PC-3 (cell line): ENCODE measurements at regions not wholly inside any gene's neighbourhood (a gene's known extent, or its start where the extent isn't known, plus 50 kb on each side); places are given as distances from the start of the nearest gene placed in this dataset.

Experiments used
- ATAC-seq: fragments of 200-7000 bp; cut with Tn5 transposase; 2 replicates; pipeline ENCODE4 v1.9.1; 2020; ENCODE audit warnings: mild to moderate bottlenecking, moderate library complexity
- BruUV-seq: library from RNA; stranded (reverse); fragments of 400-500 nt; replicated peaks from 2 replicates; lab custom pipeline; 2021; lab: Mats Ljungman, UMichigan
- CTCF ChIA-PET: fragments of 300-600 bp; sonication (Branson Sonifier 250); formaldehyde crosslinking; loops from one replicate; lab custom pipeline; 2022; ENCODE audit warnings: antibody characterized with exemption; lab: Charles Lee
- POLR2A ChIA-PET: fragments of 300-600 bp; sonication (Branson Sonifier 250); formaldehyde crosslinking; loops from one replicate; lab custom pipeline; 2022; ENCODE audit warnings: antibody characterized with exemption; ENCODE audit not compliant: unreplicated experiment; lab: Charles Lee
- DNase-seq: peaks from one replicate; pipeline ENCODE4 v3.0.0-alpha.2; 2015
- H2AFZ ChIP-seq: fragments of 300-600 bp; sonication (generic); 2 replicates; pipeline ENCODE4 v1.6.0; 2016; ENCODE audit warnings: antibody characterized with exemption, low read length
- H3F3A ChIP-seq: fragments of 300-600 bp; sonication (generic); one replicate; pipeline ENCODE4 v1.6.0; 2017; ENCODE audit warnings: antibody characterized with exemption, low read length, control low read depth, mild to moderate bottlenecking; ENCODE audit not compliant: unreplicated experiment
- H3K27ac ChIP-seq: fragments of 300-600 bp; sonication (generic); 2 replicates; pipeline ENCODE4 v1.5.1; 2016; ENCODE audit warnings: mild to moderate bottlenecking, low read length
- H3K27me3 ChIP-seq: fragments of 300-600 bp; sonication (generic); 2 replicates; pipeline ENCODE4 v1.6.1; 2016; ENCODE audit warnings: low read length, mixed read lengths
- H3K36me3 ChIP-seq: fragments of 300-600 bp; sonication (generic); 2 replicates; pipeline ENCODE4 v1.6.1; 2016; ENCODE audit warnings: low read depth, mixed run types, low read length, mixed read lengths
- H3K4me1 ChIP-seq: fragments of 300-600 bp; sonication (generic); 2 replicates; pipeline ENCODE4 v1.5.1; 2016; ENCODE audit warnings: low read length; ENCODE audit not compliant: insufficient read depth
- H3K4me2 ChIP-seq: fragments of 300-600 bp; sonication (generic); 2 replicates; pipeline ENCODE4 v1.6.0; 2016; ENCODE audit warnings: low read length
- H3K4me3 ChIP-seq: fragments of 300-600 bp; sonication (generic); 2 replicates; pipeline ENCODE4 v1.5.1; 2016; ENCODE audit warnings: mild to moderate bottlenecking, low read length, mixed read lengths
- H3K79me2 ChIP-seq: fragments of 300-600 bp; sonication (generic); 2 replicates; pipeline ENCODE4 v1.6.1; 2017; ENCODE audit warnings: low read length, mixed read lengths
- H3K9ac ChIP-seq: fragments of 300-600 bp; sonication (generic); 2 replicates; pipeline ENCODE4 v1.6.0; 2016; ENCODE audit warnings: mild to moderate bottlenecking, low read length
- H3K9me2 ChIP-seq: fragments of 300-600 bp; sonication (generic); replicated peaks from 2 replicates; pipeline ENCODE4 v1.6.1; 2016; ENCODE audit warnings: mixed run types, low read length, mixed read lengths
- H3K9me3 ChIP-seq: fragments of 300-600 bp; sonication (generic); 2 replicates; pipeline ENCODE4 v1.6.1; 2016; ENCODE audit warnings: low read length, mixed read lengths
- H4K20me1 ChIP-seq: fragments of 300-600 bp; sonication (generic); 2 replicates; pipeline ENCODE4 v1.6.1; 2016; ENCODE audit warnings: low read length, mixed read lengths
- EZH2 ChIP-seq: fragments of 300-600 bp; sonication (generic); IDR thresholded peaks from one replicate; pipeline ENCODE4 v1.6.1; 2017; ENCODE audit warnings: antibody characterized with exemption, mild to moderate bottlenecking, low read length; ENCODE audit not compliant: unreplicated experiment
- EZH2phosphoT487 ChIP-seq: fragments of 300-600 bp; sonication (generic); IDR thresholded peaks from 2 replicates; pipeline ENCODE4 v1.6.1; 2018; ENCODE audit warnings: mild to moderate bottlenecking, antibody characterized with exemption, low read length, borderline replicate concordance
- intact Hi-C: fragments of 100-400 bp; cut with micrococcal nuclease; formaldehyde crosslinking; loops from 2 replicates; pipeline ENCODE4 v1.9.0; 2023
- TF ChIP-seq, protein P1 (sequence below): fragments of 300-600 bp; sonication (generic); conservative IDR thresholded peaks from 2 replicates; pipeline ENCODE4 v1.5.1; 2017; ENCODE audit warnings: antibody characterized with exemption, low read depth, mild to moderate bottlenecking, low read length

DNA sequence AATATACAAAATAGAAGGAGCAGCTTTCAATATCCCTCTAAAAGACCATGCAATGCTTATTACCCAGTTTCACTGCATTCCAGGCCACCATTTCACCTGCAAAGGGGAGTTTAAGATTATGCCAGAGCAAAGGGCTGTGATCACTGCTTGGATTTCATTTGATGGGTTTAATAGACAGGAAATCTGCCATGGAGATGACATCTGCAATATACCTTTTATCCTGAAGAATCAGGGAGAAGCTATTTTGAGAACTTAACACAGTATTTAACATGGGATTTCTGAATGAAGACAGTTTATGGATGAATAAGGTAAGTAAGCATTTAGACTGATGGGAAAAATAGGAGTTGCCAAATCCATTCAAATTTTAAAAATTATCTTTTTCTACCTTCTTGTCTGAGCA is 303.0 kb upstream of the SLC8A1 start:
- H3F3A ChIP-seq, result no peaks in the 10 kb centered on the region

DNA sequence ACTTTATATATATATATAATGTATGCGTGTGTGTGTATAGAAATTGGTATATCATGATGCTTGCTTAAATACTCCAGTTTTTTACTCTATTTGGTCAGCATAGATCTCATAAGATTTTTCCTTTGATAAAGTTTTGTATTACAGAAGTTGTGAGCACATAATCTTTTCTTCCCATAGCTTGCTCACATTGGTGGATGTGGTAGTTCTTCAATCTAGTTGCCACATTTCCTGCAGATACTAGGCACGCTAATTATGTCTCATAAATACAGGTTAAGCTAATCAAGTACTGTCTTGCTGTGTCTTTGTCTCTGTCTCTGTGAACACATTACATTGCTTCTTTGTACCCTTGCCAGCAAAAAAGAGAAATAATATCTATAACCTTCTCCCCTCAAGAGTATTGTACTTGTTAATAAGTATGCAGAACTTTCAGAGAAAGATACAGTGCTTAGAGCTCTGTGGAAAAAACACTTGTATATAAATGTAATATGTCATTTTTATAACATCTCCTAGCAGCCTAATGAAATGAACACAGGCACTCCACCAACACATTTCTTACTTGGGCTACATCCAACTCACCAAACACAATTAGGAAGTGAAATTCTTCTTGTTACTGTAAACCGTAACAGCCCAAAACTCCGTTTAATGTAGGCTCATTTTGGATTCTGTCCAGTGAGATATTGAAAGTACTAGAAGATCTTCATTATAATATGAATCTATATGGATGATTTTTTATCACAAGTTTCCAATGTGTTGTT is 306.7 kb upstream of the SLC8A1 start:
- Histone ChIP-seq H3K79me2 (no peaks in the 10 kb centered on the region), H3K9me3 (no peaks in the 10 kb centered on the region), H3K9ac (no peak overlapping the region), H4K20me1 (no peaks in the 10 kb centered on the region), H3F3A (no peaks in the 10 kb centered on the region), H3K4me3 (no peak overlapping the region), H3K36me3 (no peaks in the 10 kb centered on the region), H3K4me2 (no peak overlapping the region), H3K4me1 (0 out of 2 replicates have a peak, but pooled peaks cover 4% of the 10 kb centered on the region), H3K27me3 (no peaks in the 10 kb centered on the region), H3K9me2 (no peaks in the 10 kb centered on the region), H3K27ac (no peak overlapping the region), H2AFZ (peak overlapping the region; percentile 21; the same call in 1 of the 2 replicates)
- TF ChIP-seq, protein P1, sequence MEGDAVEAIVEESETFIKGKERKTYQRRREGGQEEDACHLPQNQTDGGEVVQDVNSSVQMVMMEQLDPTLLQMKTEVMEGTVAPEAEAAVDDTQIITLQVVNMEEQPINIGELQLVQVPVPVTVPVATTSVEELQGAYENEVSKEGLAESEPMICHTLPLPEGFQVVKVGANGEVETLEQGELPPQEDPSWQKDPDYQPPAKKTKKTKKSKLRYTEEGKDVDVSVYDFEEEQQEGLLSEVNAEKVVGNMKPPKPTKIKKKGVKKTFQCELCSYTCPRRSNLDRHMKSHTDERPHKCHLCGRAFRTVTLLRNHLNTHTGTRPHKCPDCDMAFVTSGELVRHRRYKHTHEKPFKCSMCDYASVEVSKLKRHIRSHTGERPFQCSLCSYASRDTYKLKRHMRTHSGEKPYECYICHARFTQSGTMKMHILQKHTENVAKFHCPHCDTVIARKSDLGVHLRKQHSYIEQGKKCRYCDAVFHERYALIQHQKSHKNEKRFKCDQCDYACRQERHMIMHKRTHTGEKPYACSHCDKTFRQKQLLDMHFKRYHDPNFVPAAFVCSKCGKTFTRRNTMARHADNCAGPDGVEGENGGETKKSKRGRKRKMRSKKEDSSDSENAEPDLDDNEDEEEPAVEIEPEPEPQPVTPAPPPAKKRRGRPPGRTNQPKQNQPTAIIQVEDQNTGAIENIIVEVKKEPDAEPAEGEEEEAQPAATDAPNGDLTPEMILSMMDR, result no peak
- no peak for TF ChIP-seq EZH2
- TF ChIP-seq EZH2phosphoT487, result no peak
- intact Hi-C loops, result loop anchor here (2.0 to 5.0 kb wide), 2 partner anchors 104 to 306 kb away; partner anchors contain the start of gene SLC8A1
- POLR2A ChIA-PET, result no interaction called here
- no peak for DNase-seq
- CTCF ChIA-PET, result interaction anchor here (0.6 kb wide), 1 partner anchor 103 kb away, joined by 3 read pairs; no protein-coding TSS in a partner anchor
- no peak for ATAC-seq
- no TSS peak for BruUV-seq

More for the DNA sequence above, 303.0 kb upstream of the SLC8A1 start:
- no peak overlapping the region for H3K27ac ChIP-seq
- POLR2A ChIA-PET, result no interaction called here
- H3K27me3 ChIP-seq, result no peaks in the 10 kb centered on the region
- DNase-seq (no peak), ATAC-seq (no peak)
- H3K9me2 ChIP-seq, result no peaks in the 10 kb centered on the region
- H3K79me2 ChIP-seq, result no peaks in the 10 kb centered on the region
- TF ChIP-seq EZH2 (no peak), EZH2phosphoT487 (no peak)
- TF ChIP-seq, protein P1, result no peak
- no peak overlapping the region for H2AFZ ChIP-seq
- no peak overlapping the region for H3K4me2 ChIP-seq
- CTCF ChIA-PET, result no interaction called here
- no peaks in the 10 kb centered on the region for H3K9me3 ChIP-seq
- H3K36me3 ChIP-seq, result no peaks in the 10 kb centered on the region
- no peaks in the 10 kb centered on the region for H4K20me1 ChIP-seq
- H3K9ac ChIP-seq, result no peak overlapping the region
- H3K4me3 ChIP-seq, result no peak overlapping the region
- no TSS peak for BruUV-seq
- intact Hi-C loops, result loop anchor here (5.0 kb wide), 1 partner anchor 303 kb away; the partner anchor contains the start of gene SLC8A1
- H3K4me1 ChIP-seq, result peaks cover 29% of the 10 kb centered on the region

DNA sequence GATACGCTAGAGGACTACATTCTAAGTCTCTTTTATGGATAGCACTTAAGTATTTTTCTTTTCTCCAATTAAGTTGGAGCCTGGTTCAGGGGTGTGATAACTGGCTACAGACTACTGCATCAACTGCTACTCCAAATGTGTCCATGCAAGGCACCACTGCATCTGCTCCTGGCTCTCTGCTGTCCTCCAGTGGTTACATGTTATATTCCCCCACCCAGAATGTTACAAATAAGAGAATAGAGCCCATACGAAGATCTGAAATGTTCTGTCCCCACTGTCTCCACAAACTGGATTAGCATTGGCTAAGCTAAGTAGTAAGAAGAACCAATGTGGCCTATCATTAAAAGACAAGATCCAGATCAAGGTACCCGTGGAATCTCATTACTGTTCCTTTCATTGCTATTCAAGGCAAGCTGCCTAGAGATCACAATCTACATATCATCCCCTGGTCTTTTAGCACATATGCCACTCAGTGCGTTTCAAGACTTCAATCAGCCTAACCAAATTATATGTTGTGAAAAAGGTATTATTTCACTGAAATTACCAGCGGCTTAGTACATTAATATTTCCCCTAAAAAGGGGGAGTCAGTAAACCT is 308.3 kb upstream of the SLC8A1 start:
- DNase-seq, result peak; percentile 80
- peak; percentile 96 for ATAC-seq
- H3K27ac ChIP-seq, result no peak overlapping the region
- no peaks in the 10 kb centered on the region for H3F3A ChIP-seq
- no peaks in the 10 kb centered on the region for H3K4me1 ChIP-seq
- no peak overlapping the region for H3K4me3 ChIP-seq
- H4K20me1 ChIP-seq, result no peaks in the 10 kb centered on the region
- intact Hi-C loops, result loop anchor here (1.0 to 5.0 kb wide), 4 partner anchors 203 to 847 kb away; no protein-coding TSS in a partner anchor
- H2AFZ ChIP-seq, result no peak overlapping the region
- no peaks in the 10 kb centered on the region for H3K9me3 ChIP-seq
- no peak overlapping the region for H3K4me2 ChIP-seq
- no TSS peak for BruUV-seq
- H3K79me2 ChIP-seq, result no peaks in the 10 kb centered on the region
- TF ChIP-seq EZH2phosphoT487, result no peak
- no peak for TF ChIP-seq EZH2
- TF ChIP-seq, protein P1, result peak; percentile 94
- no peaks in the 10 kb centered on the region for H3K36me3 ChIP-seq
- no peaks in the 10 kb centered on the region for H3K9me2 ChIP-seq
- H3K27me3 ChIP-seq, result no peaks in the 10 kb centered on the region
- no peak overlapping the region for H3K9ac ChIP-seq
- POLR2A ChIA-PET, result no interaction called here
- CTCF ChIA-PET, result no interaction called here
